ENCODE measurements at regions not wholly inside any gene's neighbourhood (a gene's known extent, or its start where the extent isn't known, plus 50 kb on each side); places are given as distances from the start of the nearest gene placed in this dataset.

GRCh38 chr13:21771075-21771474 is 100.2 kb downstream of the FGF9 start:
- no peak for TF ChIP-seq CTCF (IDR thresholded peaks at IDR 0.05)
- no peak for TF ChIP-seq EZH2 (IDR thresholded peaks at IDR 0.05; ENCODE audit: borderline replicate concordance, insufficient read depth, low read depth, low read length, poor library complexity, severe bottlenecking)

Data from B cell (primary cell).